Right lung (tissue), 2 donors: ENCODE measurements at regions not wholly inside any gene's neighbourhood (a gene's known extent, or its start where the extent isn't known, plus 50 kb on each side); places are given as distances from the start of the nearest gene placed in this dataset.
"Not testable (repeated sequence)": the region's sequence is repeated elsewhere in the genome, so short reads cannot be mapped to it uniquely, and the experiment has no call there.

Experiments
- DNase-seq, 2 donors: peaks; one replicate each; pipeline ENCODE4 v3.0.0-alpha.2; 2013

DNA sequence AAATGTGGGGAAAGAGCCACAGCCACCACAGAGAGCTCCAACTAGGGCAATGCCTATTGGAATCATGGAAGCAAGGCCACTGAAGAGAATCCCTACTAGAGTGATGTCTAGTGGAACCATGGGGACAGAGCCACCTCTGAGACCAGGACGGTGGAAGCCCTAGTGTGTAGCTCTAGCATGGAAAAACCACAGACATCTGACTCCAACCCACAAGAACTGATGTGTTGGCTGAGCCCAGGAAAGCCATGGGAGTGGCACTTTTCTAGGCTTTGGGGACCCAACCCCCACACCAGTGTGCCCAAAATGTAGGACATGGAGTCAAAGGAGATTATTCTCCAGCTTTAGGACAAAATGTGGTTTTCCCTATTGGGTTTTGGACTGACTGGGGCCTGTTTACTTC is 721.9 kb downstream of the BRINP1 start:
- no peak for DNase-seq

DNA sequence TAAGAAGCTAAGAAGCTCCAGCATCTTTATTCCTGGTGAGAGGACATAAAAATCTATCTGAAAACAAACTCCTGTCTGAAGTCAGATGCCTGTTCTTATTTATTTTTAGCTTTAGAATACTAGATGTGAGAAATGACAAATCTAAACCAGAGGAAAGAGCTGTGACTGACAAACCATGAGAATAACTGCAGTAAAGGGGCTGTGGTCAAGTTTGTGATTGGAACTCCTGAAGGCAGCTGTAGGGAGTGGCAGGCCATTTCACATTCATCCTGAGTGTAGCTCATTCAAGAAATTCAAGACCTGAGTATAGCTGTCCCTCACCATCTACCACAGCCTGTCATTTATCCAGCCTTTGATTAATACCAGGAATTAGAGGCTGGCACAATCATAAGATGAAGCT is 718.8 kb downstream of the BRINP1 start:
- DNase-seq, result no peak

DNA sequence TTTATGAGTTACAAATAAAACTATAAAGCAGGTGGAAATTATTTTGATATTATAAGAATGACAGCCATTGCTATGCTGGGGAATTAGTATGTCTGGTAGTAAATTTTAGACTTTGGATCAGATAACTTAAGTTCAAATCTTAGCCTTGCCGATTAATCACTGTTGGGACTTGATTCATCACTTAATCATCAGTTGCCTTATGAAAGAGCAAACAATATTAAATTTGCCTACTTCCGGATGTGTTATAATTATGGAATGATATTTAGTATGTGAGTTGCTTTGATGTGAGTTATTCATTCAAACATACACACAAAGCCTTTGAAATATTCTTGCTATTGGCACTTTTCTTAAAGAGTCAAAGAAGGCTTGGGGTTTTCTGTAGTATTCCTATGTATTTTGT is 717.7 kb downstream of the BRINP1 start:
- no peak for DNase-seq

DNA sequence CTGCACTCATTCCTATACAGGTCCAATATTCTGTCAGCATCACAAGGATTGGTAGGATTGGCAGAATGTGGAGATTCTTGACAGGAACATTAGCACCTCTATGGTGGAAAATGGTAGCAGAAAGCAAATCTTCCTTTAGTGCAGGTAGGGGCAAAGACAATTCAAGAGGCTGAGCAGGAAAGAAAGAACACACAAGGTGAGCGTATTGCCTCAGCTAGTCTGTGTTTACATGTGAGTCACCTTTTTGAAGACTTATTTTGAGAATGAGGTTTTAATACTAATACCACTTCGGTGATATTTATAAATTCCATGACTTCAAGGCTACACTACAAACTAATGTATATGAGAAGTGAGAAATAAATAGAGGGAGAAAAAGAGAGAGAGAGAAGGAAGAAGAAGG is 717.0 kb downstream of the BRINP1 start:
- DNase-seq, result no peak

DNA sequence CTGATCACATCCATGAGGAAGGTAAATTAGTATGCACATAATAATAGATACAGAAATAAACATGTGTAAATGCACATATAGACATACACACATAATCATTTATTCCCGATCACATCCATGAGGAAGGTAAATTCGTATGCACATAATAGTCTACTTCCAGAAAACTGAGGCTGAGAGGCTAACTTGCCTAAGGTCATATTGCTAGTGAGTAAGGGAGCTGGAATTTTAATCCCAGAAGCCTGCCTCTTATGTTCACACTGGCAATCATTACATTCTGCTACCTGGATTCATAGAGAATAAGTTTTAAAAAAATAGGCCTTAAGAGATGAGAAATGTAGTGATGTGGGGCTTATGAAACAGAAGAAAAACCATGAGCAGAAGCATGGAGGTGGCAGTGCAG is 716.3 kb downstream of the BRINP1 start:
- no peak for DNase-seq

GRCh38 chr9:118659011-118659410 is 710.2 kb downstream of the BRINP1 start:
- DNase-seq, result no peak

DNA sequence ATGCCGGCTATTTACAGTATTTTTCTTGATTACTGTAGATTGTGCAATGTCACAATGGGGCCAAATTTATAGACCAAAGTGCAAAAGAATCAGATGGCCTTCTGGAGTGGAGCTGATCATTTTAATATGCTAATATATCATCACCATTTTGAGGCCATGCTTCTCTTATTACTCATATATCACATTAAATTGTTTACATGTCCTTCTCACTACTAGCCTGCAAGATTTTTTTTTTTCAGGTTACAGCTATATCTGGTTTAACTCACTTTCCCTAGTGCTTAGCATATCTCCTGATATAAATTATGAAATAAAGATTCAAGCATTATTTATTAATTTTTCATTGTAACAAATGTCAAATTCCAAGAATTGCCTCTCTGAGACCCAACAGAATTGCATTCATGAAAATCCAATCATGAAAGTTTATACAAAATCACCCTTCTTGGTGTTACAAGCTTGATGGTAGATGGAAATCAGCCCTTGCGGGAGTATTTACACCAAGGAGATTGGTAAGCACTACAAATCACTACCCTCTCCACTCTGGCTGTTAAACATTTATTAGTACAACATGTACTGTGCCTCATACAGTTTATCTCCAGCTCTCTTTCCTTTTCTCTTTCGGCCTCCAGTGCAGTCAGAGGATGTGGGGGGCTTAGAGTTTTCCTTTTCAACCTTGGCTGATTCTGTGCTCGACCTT is 703.9 kb downstream of the BRINP1 start:
- DNase-seq, result no peak

GRCh38 chr9:118670011-118670953 is 699.0 kb downstream of the BRINP1 start:
- no peak for DNase-seq

- DNase-seq, result no peak
Observed at GRCh38 chr9:118674942-118675341, 694.3 kb downstream of the BRINP1 start.

- not testable (repeated sequence) for DNase-seq
Observed at GRCh38 chr9:118677936-118678653, 691.1 kb downstream of the BRINP1 start.

- DNase-seq, result peak in 1 of 2 donors; percentile 1
Observed at GRCh38 chr9:118686959-118687358, 682.3 kb downstream of the BRINP1 start.

DNA sequence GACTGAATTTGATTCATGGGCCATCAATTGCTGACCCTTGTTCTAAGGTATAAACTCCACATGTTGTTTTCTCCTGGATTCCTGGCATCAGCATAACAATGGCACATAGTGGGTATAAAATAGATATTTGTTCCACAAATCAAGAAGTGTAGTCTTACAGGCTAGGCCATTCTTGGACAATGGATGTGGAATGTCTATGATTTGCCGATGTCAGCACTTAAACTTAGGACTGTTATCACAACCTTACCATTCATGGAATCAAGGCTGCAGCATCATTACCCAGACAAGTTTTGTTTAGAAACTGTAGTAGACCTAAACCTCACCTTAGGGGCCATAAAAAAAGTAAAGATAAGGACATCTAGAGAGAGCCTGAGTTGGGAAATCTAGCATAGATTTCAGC is 680.0 kb downstream of the BRINP1 start:
- no peak for DNase-seq

GRCh38 chr9:118692613-118693012 is 676.6 kb downstream of the BRINP1 start:
- DNase-seq, result no peak

GRCh38 chr9:118693645-118694044 is 675.6 kb downstream of the BRINP1 start:
- DNase-seq, result no peak

- not testable (repeated sequence) for DNase-seq
Observed at GRCh38 chr9:118695249-118695648, 674.0 kb downstream of the BRINP1 start.

- no peak for DNase-seq
Observed at GRCh38 chr9:118701985-118702384, 667.2 kb downstream of the BRINP1 start.

- no peak for DNase-seq
Observed at GRCh38 chr9:118711843-118712242, 657.4 kb downstream of the BRINP1 start.

GRCh38 chr9:118721276-118721675 is 648.0 kb downstream of the BRINP1 start:
- no peak for DNase-seq

- DNase-seq, result no peak
Observed at GRCh38 chr9:118721923-118722322, 647.3 kb downstream of the BRINP1 start.

- DNase-seq, result no peak
Observed at GRCh38 chr9:118729981-118730380, 639.3 kb downstream of the BRINP1 start.

DNA sequence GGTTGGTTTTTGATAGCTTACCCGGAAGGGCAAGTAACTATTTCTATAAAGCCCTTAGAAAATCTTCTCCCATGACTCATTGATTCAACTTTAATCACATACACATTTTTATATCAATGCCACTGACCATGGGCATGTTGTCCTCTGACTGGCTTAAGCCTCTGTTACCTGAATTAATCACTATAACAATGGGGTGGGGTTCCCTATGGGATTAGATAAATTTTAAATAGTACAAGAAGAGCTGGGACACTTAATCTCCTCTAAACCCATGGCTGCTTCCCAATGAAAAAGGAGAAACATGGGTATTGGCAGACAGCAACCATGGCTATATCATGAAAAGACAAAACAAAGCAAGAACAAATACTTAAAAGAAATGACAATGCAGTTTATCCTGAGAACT is 636.2 kb downstream of the BRINP1 start:
- no peak for DNase-seq

GRCh38 chr9:118734696-118735095 is 634.5 kb downstream of the BRINP1 start:
- DNase-seq, result no peak
